Natural killer cell (primary cell): ENCODE measurements at regions not wholly inside any gene's neighbourhood (a gene's known extent, or its start where the extent isn't known, plus 50 kb on each side); places are given as distances from the start of the nearest gene placed in this dataset.

Source experiments
- ATAC-seq, 3 donors: fragments of 150-1000 bp in 2 of 3; fragments of 200-7000 bp in 1 of 3; cut with Tn5 transposase; 1 replicate in 1 of 3; 2 replicates in 2 of 3; pipeline ENCODE4 v1.10.0; 2021; ENCODE audit warnings: mild to moderate bottlenecking in 2 of 3, moderate library complexity in 2 of 3
- DNase-seq, 2 donors: peaks; one replicate each; pipeline versions ENCODE4 v3.0.0 to v3.0.0-alpha.2; 2013 to 2021; ENCODE audit warnings: mixed read lengths in 1 of 2
- H3K27ac ChIP-seq: one replicate; pipeline ENCODE4 v1.5.1; 2013; ENCODE audit warnings: mild to moderate bottlenecking, low read length
- H3K27me3 ChIP-seq: one replicate; pipeline ENCODE4 v1.6.1; 2013; ENCODE audit warnings: low read length; ENCODE audit not compliant: control insufficient read depth, insufficient read depth
- H3K36me3 ChIP-seq: one replicate; pipeline ENCODE4 v1.6.1; 2013; ENCODE audit warnings: low read length; ENCODE audit not compliant: control insufficient read depth, insufficient read depth
- H3K4me1 ChIP-seq: one replicate; pipeline ENCODE4 v1.6.1; 2013; ENCODE audit warnings: low read length; ENCODE audit not compliant: control insufficient read depth, insufficient read depth
- H3K4me3 ChIP-seq: one replicate; pipeline ENCODE4 v1.5.1; 2013; ENCODE audit warnings: low read length
- H3K9me3 ChIP-seq: one replicate; pipeline ENCODE4 v1.6.1; 2013; ENCODE audit warnings: low read length; ENCODE audit not compliant: control insufficient read depth, insufficient read depth
- H3K27ac Mint-ChIP-seq, 2 donors: one replicate each; pipeline ENCODE4 v1.8.0; 2022; ENCODE audit warnings: mild to moderate bottlenecking in 2 of 2, mixed read lengths in 2 of 2, moderate library complexity in 1 of 2
- H3K27me3 Mint-ChIP-seq, 2 donors: one replicate each; pipeline ENCODE4 v1.8.0; 2022; ENCODE audit warnings: low read depth in 2 of 2, mixed read lengths in 2 of 2
- H3K36me3 Mint-ChIP-seq: one replicate; pipeline ENCODE4 v1.8.0; 2022; ENCODE audit warnings: mixed read lengths
- H3K4me1 Mint-ChIP-seq, 2 donors: one replicate each; pipeline ENCODE4 v1.8.0; 2022; ENCODE audit warnings: mixed read lengths in 2 of 2
- H3K4me3 Mint-ChIP-seq: one replicate; pipeline ENCODE4 v1.8.0; 2022; ENCODE audit warnings: mild to moderate bottlenecking, moderate library complexity, mixed read lengths
- H3K9me3 Mint-ChIP-seq, 2 donors: one replicate each; pipeline ENCODE4 v1.8.0; 2022; ENCODE audit warnings: mixed read lengths in 2 of 2
- WGBS: methylation state at CpG from one replicate; pipeline ENCODE4 v1.1.7; 2013; ENCODE audit warnings: missing lambda C conversion rate; ENCODE audit not compliant: insufficient coverage; 5-methylcytosine and 5-hydroxymethylcytosine counted together
- intact Hi-C: fragments of 100-400 bp; cut with micrococcal nuclease; formaldehyde crosslinking; loops from one replicate; pipeline ENCODE4 v1.14.2; 2022
- TF ChIP-seq, protein P1 (sequence below): fragments of 200-600 bp; IDR thresholded peaks from one replicate; pipeline ENCODE4 v1.8.0; 2022; ENCODE audit warnings: antibody characterized with exemption

DNA sequence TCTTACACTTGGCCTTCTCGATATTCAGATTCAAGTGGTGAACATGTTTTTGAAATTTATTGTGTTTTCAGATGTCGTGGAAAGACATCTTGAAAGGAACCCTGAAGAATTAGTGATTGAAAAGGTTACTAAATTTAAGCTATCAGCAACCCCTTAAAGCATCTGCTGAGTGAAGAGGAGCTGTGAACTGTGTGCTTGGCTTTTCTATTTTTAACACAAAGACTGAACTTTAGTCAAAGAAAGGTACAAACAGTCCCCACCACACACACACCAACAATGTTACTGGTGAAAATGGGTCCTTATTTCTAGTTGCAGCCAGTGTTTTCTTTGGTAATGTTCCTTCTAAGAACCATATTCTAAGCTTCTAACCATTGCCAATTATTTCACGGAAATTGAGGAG is 95.1 kb downstream of the CYRIA start:
- DNase-seq (no peak), ATAC-seq (no peak)
- H3K36me3 ChIP-seq, result peaks cover 10% of the 10 kb centered on the region
- no peaks in the 10 kb centered on the region for H3K27me3 Mint-ChIP-seq
- no peak overlapping the region for H3K4me3 ChIP-seq
- H3K27ac ChIP-seq, result no peak overlapping the region
- no peaks in the 10 kb centered on the region for H3K9me3 Mint-ChIP-seq
- no peaks in the 10 kb centered on the region for H3K36me3 Mint-ChIP-seq
- H3K9me3 ChIP-seq, result peaks cover 2% of the 10 kb centered on the region
- TF ChIP-seq, protein P1, sequence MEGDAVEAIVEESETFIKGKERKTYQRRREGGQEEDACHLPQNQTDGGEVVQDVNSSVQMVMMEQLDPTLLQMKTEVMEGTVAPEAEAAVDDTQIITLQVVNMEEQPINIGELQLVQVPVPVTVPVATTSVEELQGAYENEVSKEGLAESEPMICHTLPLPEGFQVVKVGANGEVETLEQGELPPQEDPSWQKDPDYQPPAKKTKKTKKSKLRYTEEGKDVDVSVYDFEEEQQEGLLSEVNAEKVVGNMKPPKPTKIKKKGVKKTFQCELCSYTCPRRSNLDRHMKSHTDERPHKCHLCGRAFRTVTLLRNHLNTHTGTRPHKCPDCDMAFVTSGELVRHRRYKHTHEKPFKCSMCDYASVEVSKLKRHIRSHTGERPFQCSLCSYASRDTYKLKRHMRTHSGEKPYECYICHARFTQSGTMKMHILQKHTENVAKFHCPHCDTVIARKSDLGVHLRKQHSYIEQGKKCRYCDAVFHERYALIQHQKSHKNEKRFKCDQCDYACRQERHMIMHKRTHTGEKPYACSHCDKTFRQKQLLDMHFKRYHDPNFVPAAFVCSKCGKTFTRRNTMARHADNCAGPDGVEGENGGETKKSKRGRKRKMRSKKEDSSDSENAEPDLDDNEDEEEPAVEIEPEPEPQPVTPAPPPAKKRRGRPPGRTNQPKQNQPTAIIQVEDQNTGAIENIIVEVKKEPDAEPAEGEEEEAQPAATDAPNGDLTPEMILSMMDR, result no peak
- H3K27ac Mint-ChIP-seq, result no peak overlapping the region
- 93% methylated on average over 2 of the region's 3 CpGs for WGBS
- intact Hi-C loops, result no loop called here
- no peak overlapping the region for H3K4me3 Mint-ChIP-seq
- H3K4me1 Mint-ChIP-seq, result peaks cover 51 to 52% of the 10 kb centered on the region in 2 donors
- H3K27me3 ChIP-seq, result no peaks in the 10 kb centered on the region
- no peaks in the 10 kb centered on the region for H3K4me1 ChIP-seq

DNA sequence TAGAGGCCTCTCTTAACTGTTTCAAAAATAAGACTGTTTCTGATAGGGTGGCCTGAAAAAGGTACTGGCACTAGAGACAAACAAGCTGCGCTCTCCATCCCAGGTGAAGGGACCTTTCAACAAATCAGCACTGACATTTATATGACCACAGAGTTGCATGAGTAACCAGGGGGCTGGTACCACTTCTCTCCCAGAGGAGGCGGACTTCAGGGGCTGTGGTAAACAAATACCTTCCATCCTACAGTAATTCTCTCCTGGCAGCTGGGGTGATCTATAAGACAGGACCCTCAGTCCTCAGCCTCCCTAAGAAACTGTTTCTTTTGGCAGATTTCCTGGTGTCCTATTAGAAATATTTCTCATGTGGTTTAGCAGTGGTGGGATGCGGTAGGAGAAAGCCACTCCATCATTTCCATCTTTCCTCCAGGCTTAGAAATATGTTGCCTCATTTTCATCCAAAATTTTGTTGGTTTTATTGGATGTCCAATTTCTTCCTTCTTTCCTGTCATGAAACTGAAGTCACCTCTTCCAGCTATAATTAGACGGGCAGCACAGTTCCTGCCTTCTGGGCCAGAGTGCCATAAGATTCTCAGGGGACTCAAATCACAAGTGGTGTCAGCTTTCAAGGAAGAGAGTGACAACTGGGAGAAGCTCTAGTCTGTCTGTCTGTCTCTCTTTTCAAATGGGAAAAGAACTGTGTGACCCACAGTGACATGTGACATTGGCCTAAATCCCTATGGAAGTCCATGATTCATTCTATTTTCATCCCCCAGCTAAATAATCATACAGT is 96.4 kb downstream of the CYRIA start:
- ATAC-seq (no peak), DNase-seq (no peak)
- H3K27me3 ChIP-seq, result no peaks in the 10 kb centered on the region
- peaks cover 21% of the 10 kb centered on the region for H3K36me3 ChIP-seq
- no peaks in the 10 kb centered on the region for H3K27me3 Mint-ChIP-seq
- no peak overlapping the region for H3K4me3 Mint-ChIP-seq
- no peaks in the 10 kb centered on the region for H3K9me3 Mint-ChIP-seq
- intact Hi-C loops, result no loop called here
- peaks cover 7% of the 10 kb centered on the region for H3K36me3 Mint-ChIP-seq
- H3K27ac Mint-ChIP-seq, result peak overlapping the region in 1 of 2 donors; percentile 23
- no peaks in the 10 kb centered on the region for H3K4me1 ChIP-seq
- H3K27ac ChIP-seq, result no peak overlapping the region
- no peaks in the 10 kb centered on the region for H3K9me3 ChIP-seq
- no peak overlapping the region for H3K4me3 ChIP-seq
- WGBS, result 94% methylated on average over 3 of the region's 4 CpGs
- peaks cover 47 to 51% of the 10 kb centered on the region in 2 donors for H3K4me1 Mint-ChIP-seq
- TF ChIP-seq, protein P1, result no peak

DNA sequence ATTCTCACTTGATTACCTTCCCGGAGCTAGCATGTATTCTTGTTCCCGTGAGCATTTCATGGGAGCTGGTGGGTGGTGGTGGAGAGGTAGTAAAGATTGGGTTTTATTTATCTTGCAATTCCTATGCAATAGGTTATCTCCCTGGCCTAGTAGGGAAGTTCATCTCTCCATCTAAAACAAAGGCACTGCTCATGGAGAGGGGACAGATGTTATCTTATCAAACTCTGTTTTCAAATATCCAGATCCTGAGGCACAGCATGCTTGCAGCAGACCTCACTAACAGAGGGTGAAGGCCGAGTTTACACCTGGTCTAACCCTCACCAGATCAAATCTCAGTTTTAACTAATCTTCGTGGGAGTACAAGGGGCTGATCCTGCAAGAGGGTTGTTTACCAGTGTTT is 98.9 kb downstream of the CYRIA start:
- Mint-ChIP-seq H3K4me3 (no peak overlapping the region), H3K36me3 (peaks cover 12% of the 10 kb centered on the region), H3K4me1 (peaks cover 28 to 30% of the 10 kb centered on the region in 2 donors), H3K27ac (peak overlapping the region; percentile 30 to 59), H3K27me3 (no peaks in the 10 kb centered on the region), H3K9me3 (no peaks in the 10 kb centered on the region)
- Histone ChIP-seq H3K27ac (no peak overlapping the region), H3K9me3 (no peaks in the 10 kb centered on the region), H3K27me3 (no peaks in the 10 kb centered on the region), H3K4me1 (no peaks in the 10 kb centered on the region), H3K4me3 (no peak overlapping the region), H3K36me3 (peaks cover 41% of the 10 kb centered on the region)
- intact Hi-C loops, result no loop called here
- DNase-seq, result no peak
- WGBS, result 93% methylated on average over 2 of the region's 4 CpGs
- no peak for ATAC-seq
- TF ChIP-seq, protein P1, result no peak

DNA sequence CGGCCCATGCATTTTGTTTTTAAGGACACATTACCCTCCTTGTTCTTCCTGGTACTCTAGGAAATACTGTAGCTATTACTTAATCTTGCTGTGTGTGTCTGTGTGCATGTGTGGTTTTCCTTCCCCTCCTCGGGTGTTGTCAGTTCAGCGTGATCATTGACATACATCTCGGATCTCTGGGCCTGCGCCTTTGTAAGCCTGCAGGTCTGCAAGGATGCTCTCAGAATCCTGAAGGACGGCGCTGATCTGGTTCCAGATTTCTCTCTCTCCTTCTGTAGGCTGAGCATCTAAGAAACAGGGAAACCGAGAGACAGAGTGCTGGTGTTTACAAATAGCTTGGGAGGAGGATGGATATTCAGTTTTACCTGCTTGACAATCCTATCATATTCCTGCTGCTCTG is 100.2 kb downstream of the CYRIA start:
- H3K4me3 Mint-ChIP-seq, result no peak overlapping the region
- peaks cover 53% of the 10 kb centered on the region for H3K36me3 ChIP-seq
- no peaks in the 10 kb centered on the region for H3K27me3 Mint-ChIP-seq
- no peak overlapping the region for H3K27ac ChIP-seq
- TF ChIP-seq, protein P1, result no peak
- no peak overlapping the region for H3K27ac Mint-ChIP-seq
- H3K9me3 Mint-ChIP-seq, result no peaks in the 10 kb centered on the region
- peaks cover 21 to 23% of the 10 kb centered on the region in 2 donors for H3K4me1 Mint-ChIP-seq
- ATAC-seq, result no peak
- no peak for DNase-seq
- H3K4me1 ChIP-seq, result no peaks in the 10 kb centered on the region
- 91% methylated on average over 7 of the region's 8 CpGs for WGBS
- no peaks in the 10 kb centered on the region for H3K9me3 ChIP-seq
- no peak overlapping the region for H3K4me3 ChIP-seq
- intact Hi-C loops, result no loop called here
- H3K36me3 Mint-ChIP-seq, result peaks cover 20% of the 10 kb centered on the region
- no peaks in the 10 kb centered on the region for H3K27me3 ChIP-seq
